Endothelial cell of umbilical vein (primary cell): ENCODE measurements at regions not wholly inside any gene's neighbourhood (a gene's known extent, or its start where the extent isn't known, plus 50 kb on each side); places are given as distances from the start of the nearest gene placed in this dataset.

ENCODE experiments used
- BruUV-seq: library from RNA; stranded (reverse); fragments of 400-500 nt; replicated peaks from 2 replicates; lab custom pipeline; 2021; lab: Mats Ljungman, UMichigan
- CTCF ChIA-PET: fragments of 300-600, 350-600 bp; sonication (Branson Sonifier 250); formaldehyde crosslinking; loops from one replicate; lab custom pipeline; 2021; ENCODE audit warnings: antibody characterized with exemption, inconsistent platforms; lab: Charles Lee
- POLR2A ChIA-PET: fragments of 300-600, 350-600 bp; sonication (Branson Sonifier 250); formaldehyde crosslinking; loops from one replicate; lab custom pipeline; 2021; ENCODE audit warnings: antibody characterized with exemption, inconsistent platforms; lab: Charles Lee
- DNase-seq: peaks from one replicate; pipeline ENCODE4 v3.0.0-alpha.2; 2011; ENCODE audit warnings: low read depth, low spot score
- FAIRE-seq: peaks from 2 replicates; lab custom pipeline; 2011; peaks lifted over from hg19 to GRCh38; lab: Jason Lieb, UNC
- H2AFZ ChIP-seq: 2 replicates; pipeline ENCODE4 v1.6.0; 2012; ENCODE audit warnings: low read depth, low read length, control low read depth, inconsistent platforms
- H3K27ac ChIP-seq: 2 replicates; pipeline ENCODE4 v1.5.1; 2011; ENCODE audit warnings: low read depth, mild to moderate bottlenecking, control low read depth, low read length, moderate library complexity; ENCODE audit not compliant: insufficient read depth
- H3K27me3 ChIP-seq, 2 experiments: 2 replicates each; pipeline versions ENCODE4 v1.6.0 to v1.6.1; 2011; ENCODE audit warnings: low read length in 2 of 2, mixed read lengths in 1 of 2; ENCODE audit not compliant: control insufficient read depth in 2 of 2, insufficient read depth in 2 of 2
- H3K36me3 ChIP-seq, 2 experiments: 2 replicates in 1 of 2; 3 replicates in 1 of 2; pipeline ENCODE4 v1.5.1; 2011; ENCODE audit warnings: low read length in 2 of 2, mild to moderate bottlenecking in 1 of 2, moderate library complexity in 1 of 2; ENCODE audit not compliant: control insufficient read depth in 2 of 2, insufficient read depth in 2 of 2; ENCODE audit errors: extremely low read depth in 1 of 2
- H3K4me1 ChIP-seq: 3 replicates; pipeline ENCODE4 v1.5.1; 2011; ENCODE audit warnings: mild to moderate bottlenecking, low read length; ENCODE audit not compliant: control insufficient read depth, insufficient read depth; ENCODE audit errors: extremely low read depth
- H3K4me2 ChIP-seq: 2 replicates; pipeline ENCODE4 v1.6.1; 2011; ENCODE audit warnings: low read length, control low read depth, mixed read lengths; ENCODE audit not compliant: insufficient read depth
- H3K4me3 ChIP-seq, 3 experiments: fragments of 200-600 bp in 1 of 3; sonication (generic), shearing (Covaris generic) in 1 of 3; replicated peaks in 1 of 3; 2 replicates each; pipeline ENCODE4 v1.5.1; 2011 to 2016; ENCODE audit warnings: control low read depth in 3 of 3, low read length in 3 of 3, mild to moderate bottlenecking in 2 of 3, inconsistent platforms in 1 of 3, low read depth in 1 of 3, moderate library complexity in 1 of 3; ENCODE audit not compliant: insufficient read depth in 1 of 3
- H3K79me2 ChIP-seq: 2 replicates; pipeline ENCODE4 v1.6.0; 2012; ENCODE audit warnings: low read length, inconsistent platforms; ENCODE audit not compliant: control insufficient read depth, insufficient read depth
- H3K9ac ChIP-seq: replicated peaks from 2 replicates; pipeline ENCODE3; 2011; ENCODE audit warnings: low read length, control low read depth; ENCODE audit not compliant: insufficient read depth; ENCODE audit errors: extremely low read depth
- H3K9me1 ChIP-seq: replicated peaks from 3 replicates; pipeline ENCODE4 v1.6.0; 2011; ENCODE audit warnings: mild to moderate bottlenecking, low read length; ENCODE audit not compliant: control insufficient read depth, insufficient read depth; ENCODE audit errors: extremely low read depth
- H3K9me3 ChIP-seq: replicated peaks from 2 replicates; pipeline ENCODE4 v1.5.1; 2012; ENCODE audit warnings: low read length, inconsistent platforms; ENCODE audit not compliant: control insufficient read depth, insufficient read depth
- H4K20me1 ChIP-seq: replicated peaks from 2 replicates; pipeline ENCODE3; 2011; ENCODE audit warnings: mild to moderate bottlenecking, low read length; ENCODE audit not compliant: control insufficient read depth, insufficient read depth; ENCODE audit errors: extremely low read depth
- CTCF ChIP-seq, 2 donors: IDR thresholded peaks; 1 replicate in 1 of 2; 2 replicates in 1 of 2; pipeline ENCODE4 v1.5.1; 2011; ENCODE audit warnings: low read length in 2 of 2, mild to moderate bottlenecking in 2 of 2, moderate library complexity in 2 of 2, control low read depth in 1 of 2, inconsistent platforms in 1 of 2, low read depth in 1 of 2; ENCODE audit not compliant: insufficient read depth in 1 of 2; ENCODE audit errors: extremely low read depth in 1 of 2
- EZH2 ChIP-seq: IDR thresholded peaks from 2 replicates; pipeline ENCODE4 v1.6.1; 2012; ENCODE audit warnings: borderline replicate concordance, low read depth, mild to moderate bottlenecking, moderate library complexity, low read length, inconsistent platforms; ENCODE audit not compliant: severe bottlenecking
- FOS ChIP-seq: IDR thresholded peaks from 2 replicates; pipeline ENCODE4 v1.6.1; 2011; ENCODE audit warnings: mild to moderate bottlenecking, low read length, moderate library complexity, borderline replicate concordance; ENCODE audit not compliant: insufficient read depth
- GATA2 ChIP-seq: IDR thresholded peaks from 2 replicates; pipeline ENCODE4 v1.7.0; 2011; ENCODE audit warnings: low read depth, mild to moderate bottlenecking, moderate library complexity, mixed read lengths, low read length; ENCODE audit not compliant: insufficient read length, insufficient read depth
- JUN ChIP-seq: IDR thresholded peaks from 2 replicates; pipeline ENCODE4 v1.6.1; 2011; ENCODE audit warnings: borderline replicate concordance, low read depth; ENCODE audit not compliant: insufficient read length, insufficient read depth
- MYC ChIP-seq: IDR thresholded peaks from one replicate; pipeline ENCODE4 v1.6.1; 2011; ENCODE audit warnings: mild to moderate bottlenecking, low read depth, low read length
- POLR2A ChIP-seq: IDR thresholded peaks from 2 replicates; pipeline ENCODE4 v1.6.1; 2012; ENCODE audit warnings: low read depth, mild to moderate bottlenecking, control low read depth, low read length
- POLR2AphosphoS5 ChIP-seq: IDR thresholded peaks from 2 replicates; pipeline ENCODE4 v1.6.1; 2012; ENCODE audit warnings: low read depth, mild to moderate bottlenecking, control low read depth, low read length, moderate library complexity; ENCODE audit not compliant: insufficient read depth
- dilution Hi-C: fragments of 300-500 bp; cut with MboI; formaldehyde crosslinking; loops from one replicate; pipeline ENCODE4 v1.15.0; 2019; ENCODE audit warnings: low sequenced_read_pairs; ENCODE audit not compliant: extremely low pct_ligation_motif_present
- intact Hi-C: fragments of 100-400 bp; cut with micrococcal nuclease; formaldehyde crosslinking; loops from one replicate; pipeline ENCODE4 v1.10.0; 2022
- TF ChIP-seq, protein P1 (sequence below): IDR thresholded peaks from 2 replicates; pipeline ENCODE4 v1.6.1; 2011; ENCODE audit not compliant: insufficient read depth, insufficient read length

- BruUV-seq, result no TSS peak
Observed at GRCh38 chr10:33790521-33791271, 456.2 kb upstream of the NRP1 start.

More at GRCh38 chr10:33790521-33791271, 456.2 kb upstream of the NRP1 start:
- H4K20me1 ChIP-seq, result no peaks in the 10 kb centered on the region
- ChIA-PET POLR2A (no interaction called here), CTCF (no interaction called here)
- no peaks in the 10 kb centered on the region for H3K9me3 ChIP-seq
- intact Hi-C loops, result no loop called here
- no peak overlapping the region for H3K9ac ChIP-seq
- no peaks in the 10 kb centered on the region for H3K4me1 ChIP-seq
- dilution Hi-C loops, result no loop called here
- no peak overlapping the region for H3K27ac ChIP-seq
- no peaks in the 10 kb centered on the region for H3K36me3 ChIP-seq
- DNase-seq, result no peak
- no peak overlapping the region for H2AFZ ChIP-seq
- H3K79me2 ChIP-seq, result no peaks in the 10 kb centered on the region
- H3K9me1 ChIP-seq, result no peaks in the 10 kb centered on the region
- H3K4me3 ChIP-seq, result no peak overlapping the region
- H3K27me3 ChIP-seq, result peaks cover 0 to 2% of the 10 kb centered on the region in 2 experiments
- TF ChIP-seq FOS, result no peak
- no peak for TF ChIP-seq POLR2A
- no peak for TF ChIP-seq MYC
- TF ChIP-seq, protein P1, sequence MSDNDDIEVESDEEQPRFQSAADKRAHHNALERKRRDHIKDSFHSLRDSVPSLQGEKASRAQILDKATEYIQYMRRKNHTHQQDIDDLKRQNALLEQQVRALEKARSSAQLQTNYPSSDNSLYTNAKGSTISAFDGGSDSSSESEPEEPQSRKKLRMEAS, result no peak
- no peak for TF ChIP-seq CTCF (IDR thresholded peaks at IDR 0.05; ENCODE audit: extremely low read depth in 1 of 2, insufficient read depth in 1 of 2, low read depth in 1 of 2, low read length in 2 of 2)
- no peak for TF ChIP-seq POLR2AphosphoS5
- no peak for TF ChIP-seq EZH2
- no peak for TF ChIP-seq GATA2
- no peak for TF ChIP-seq JUN
- H3K4me2 ChIP-seq, result no peak overlapping the region
- FAIRE-seq, result no peak
